LNCaP clone FGC (cell line): ENCODE measurements at regions not wholly inside any gene's neighbourhood (a gene's known extent, or its start where the extent isn't known, plus 50 kb on each side); places are given as distances from the start of the nearest gene placed in this dataset.

Experiments used
- DNase-seq: peaks from one replicate; pipeline ENCODE4 v3.0.0-alpha.2; 2011; ENCODE audit warnings: low read depth
- H3K4me3 ChIP-seq: 2 replicates; pipeline ENCODE4 v1.5.1; 2011; ENCODE audit warnings: mild to moderate bottlenecking, low read depth, low read length, control low read depth
- TF ChIP-seq, protein P1 (sequence below): IDR thresholded peaks from 2 replicates; pipeline ENCODE4 v1.5.1; 2012; ENCODE audit warnings: mild to moderate bottlenecking; ENCODE audit not compliant: control insufficient read depth, insufficient read depth; ENCODE audit errors: extremely low read depth

DNA sequence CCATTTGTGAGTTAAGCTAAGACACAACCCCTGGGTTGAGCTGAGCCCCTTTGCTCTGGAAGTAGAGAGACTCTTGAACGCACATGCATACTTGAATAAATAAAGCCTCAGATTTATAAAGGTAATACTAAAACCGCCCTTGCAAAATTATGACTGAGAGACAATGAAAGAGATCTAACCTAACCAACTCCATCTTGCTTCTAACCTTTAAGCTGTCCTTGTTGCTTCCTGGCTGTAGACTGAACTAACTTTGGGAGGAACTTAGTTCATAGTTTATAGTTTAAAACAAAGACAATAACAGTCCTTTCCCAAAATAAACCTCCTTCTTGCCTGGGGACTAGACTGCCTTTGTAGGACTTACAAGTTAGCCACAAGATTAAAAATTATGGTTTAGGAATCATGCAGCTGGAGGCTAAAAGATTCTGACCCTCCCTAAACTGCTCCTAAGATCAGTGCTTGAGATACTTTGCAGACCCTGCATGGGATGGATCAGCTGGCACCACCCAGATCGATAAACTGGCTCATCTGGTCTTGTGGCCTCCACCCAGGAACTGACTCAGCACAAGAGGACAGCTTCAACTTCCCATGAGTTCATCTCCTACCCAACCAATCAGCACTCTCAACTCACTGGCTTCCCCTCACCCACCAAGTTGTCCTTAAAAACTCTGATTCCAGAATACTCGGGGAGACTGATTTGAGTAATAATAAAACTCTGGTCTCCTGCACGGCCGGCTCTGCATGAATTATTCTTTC is 240.2 kb upstream of the SLC14A2 start:
- TF ChIP-seq, protein P1, sequence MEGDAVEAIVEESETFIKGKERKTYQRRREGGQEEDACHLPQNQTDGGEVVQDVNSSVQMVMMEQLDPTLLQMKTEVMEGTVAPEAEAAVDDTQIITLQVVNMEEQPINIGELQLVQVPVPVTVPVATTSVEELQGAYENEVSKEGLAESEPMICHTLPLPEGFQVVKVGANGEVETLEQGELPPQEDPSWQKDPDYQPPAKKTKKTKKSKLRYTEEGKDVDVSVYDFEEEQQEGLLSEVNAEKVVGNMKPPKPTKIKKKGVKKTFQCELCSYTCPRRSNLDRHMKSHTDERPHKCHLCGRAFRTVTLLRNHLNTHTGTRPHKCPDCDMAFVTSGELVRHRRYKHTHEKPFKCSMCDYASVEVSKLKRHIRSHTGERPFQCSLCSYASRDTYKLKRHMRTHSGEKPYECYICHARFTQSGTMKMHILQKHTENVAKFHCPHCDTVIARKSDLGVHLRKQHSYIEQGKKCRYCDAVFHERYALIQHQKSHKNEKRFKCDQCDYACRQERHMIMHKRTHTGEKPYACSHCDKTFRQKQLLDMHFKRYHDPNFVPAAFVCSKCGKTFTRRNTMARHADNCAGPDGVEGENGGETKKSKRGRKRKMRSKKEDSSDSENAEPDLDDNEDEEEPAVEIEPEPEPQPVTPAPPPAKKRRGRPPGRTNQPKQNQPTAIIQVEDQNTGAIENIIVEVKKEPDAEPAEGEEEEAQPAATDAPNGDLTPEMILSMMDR: no peak
- DNase-seq: no peak
- no peak overlapping the region for H3K4me3 ChIP-seq

DNA sequence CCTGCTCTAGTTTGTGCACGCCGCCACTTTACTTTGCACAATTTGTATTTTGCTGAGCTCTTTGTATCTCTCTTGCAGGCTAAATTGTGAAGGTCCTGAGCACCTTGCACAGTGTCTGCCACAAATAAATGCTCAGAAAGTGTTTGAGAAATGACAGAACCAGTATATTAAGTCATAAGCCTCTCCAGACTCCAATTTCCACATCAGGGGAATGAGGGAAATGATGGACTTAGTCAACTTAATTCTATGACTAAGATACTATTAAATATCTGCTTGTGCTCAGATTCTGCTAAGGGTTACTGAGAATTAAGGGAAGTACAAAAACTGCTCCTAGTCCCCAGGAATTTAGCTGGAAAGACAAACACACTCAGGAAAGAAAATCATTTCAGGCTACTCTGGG is 239.1 kb upstream of the SLC14A2 start:
- no peak for DNase-seq
- H3K4me3 ChIP-seq: no peak overlapping the region
- TF ChIP-seq, protein P1: no peak

DNA sequence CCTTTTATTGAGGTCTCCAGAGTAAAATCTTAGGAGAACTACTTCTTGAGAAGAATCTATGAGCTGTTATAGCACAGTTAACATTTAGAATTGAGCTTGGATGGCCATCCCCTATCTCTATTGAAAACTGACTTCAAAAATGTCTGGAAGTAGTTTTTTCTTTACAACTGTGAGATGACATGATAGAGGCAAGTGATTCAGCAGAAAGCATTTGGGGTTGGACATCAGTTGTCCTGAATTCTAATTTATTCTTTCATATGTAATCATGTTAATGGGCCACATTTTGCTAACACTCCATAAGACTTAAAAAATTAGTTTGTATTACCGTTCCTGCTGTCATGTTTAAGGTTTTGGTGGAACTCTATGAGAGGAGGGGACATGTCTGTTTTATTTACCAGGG is 237.0 kb upstream of the SLC14A2 start:
- DNase-seq: no peak
- TF ChIP-seq, protein P1: no peak
- H3K4me3 ChIP-seq: no peak overlapping the region

DNA sequence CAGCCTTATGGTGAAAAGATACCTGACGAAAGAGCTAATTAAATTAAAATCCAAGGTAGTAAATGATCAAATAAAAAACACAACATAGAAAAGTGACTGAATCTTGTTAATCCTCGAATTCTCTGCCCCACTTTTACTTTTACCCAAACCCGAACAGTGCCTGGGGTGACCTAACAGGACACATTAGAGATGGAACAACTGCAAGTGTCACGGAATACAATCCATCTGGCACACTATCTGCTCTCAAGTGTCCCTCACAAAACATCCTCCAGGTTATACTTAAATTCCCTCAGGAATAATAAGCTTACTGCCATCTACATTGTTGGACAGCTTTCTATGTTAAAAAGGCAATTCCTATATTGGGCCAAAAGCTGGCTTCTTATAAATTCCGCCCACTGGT is 236.3 kb upstream of the SLC14A2 start:
- DNase-seq: no peak
- TF ChIP-seq, protein P1: no peak

DNA sequence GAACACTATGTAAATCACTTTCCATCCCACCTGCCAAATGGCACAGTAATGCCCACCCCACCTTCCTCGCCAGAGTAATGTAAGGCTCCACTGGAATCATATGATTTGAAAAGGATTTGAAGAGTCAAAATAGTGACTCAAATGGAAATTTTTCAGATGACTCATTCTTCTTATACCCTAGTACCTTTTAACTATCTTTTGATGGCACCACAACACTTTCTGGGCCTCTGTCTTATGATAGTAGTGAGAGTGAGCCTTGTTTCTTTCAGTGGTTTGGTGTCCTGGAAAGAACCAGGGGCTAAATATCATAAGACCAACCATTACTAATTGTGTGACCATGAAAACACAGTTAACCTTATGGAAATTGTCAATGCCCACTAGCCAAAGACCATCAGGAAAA is 235.4 kb upstream of the SLC14A2 start:
- DNase-seq: no peak
- H3K4me3 ChIP-seq: no peak overlapping the region
- TF ChIP-seq, protein P1: no peak

More for the DNA sequence above, 236.3 kb upstream of the SLC14A2 start:
- no peak overlapping the region for H3K4me3 ChIP-seq

DNA sequence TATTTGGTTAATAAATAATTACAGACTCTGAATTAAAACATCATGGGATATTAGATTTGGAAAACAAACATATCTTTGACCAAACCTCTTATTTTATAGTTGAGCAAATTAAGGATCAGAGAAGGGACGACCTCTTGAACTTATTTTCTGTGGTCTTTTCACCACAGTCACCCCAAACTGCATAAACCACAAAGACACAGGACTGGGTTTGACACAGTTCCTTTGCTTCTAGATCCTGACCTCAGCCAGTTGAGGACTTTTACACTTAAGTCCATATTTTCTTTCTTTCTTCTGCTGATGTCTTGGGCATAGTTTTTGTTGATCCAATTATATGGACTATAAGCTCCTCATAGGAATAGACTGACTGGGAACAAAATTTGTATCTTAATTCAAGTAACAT is 234.0 kb upstream of the SLC14A2 start:
- H3K4me3 ChIP-seq: no peak overlapping the region
- DNase-seq: no peak
- TF ChIP-seq, protein P1: no peak

DNA sequence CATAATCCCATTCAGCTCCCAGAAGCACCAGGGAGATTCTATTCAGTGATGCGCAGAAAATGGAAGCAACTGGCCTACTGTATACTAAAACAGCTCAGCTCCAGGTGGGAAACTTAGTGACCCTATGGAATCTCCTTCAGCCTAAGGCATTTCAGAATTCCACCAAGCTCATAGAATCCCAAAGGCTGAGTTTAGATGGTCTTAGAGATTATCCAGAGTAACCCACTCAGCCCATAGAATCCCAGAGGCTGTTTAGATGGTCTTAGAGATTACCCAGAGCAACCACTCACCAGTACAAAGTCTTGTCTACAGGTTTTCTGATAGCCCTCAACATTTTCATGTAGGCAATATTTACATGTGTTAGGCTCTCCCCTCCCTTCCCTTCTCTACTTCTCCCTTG is 232.0 kb upstream of the SLC14A2 start:
- DNase-seq: no peak
- no peak overlapping the region for H3K4me3 ChIP-seq
- TF ChIP-seq, protein P1: no peak
